Mammary epithelial cell (primary cell): ENCODE measurements at regions not wholly inside any gene's neighbourhood (a gene's known extent, or its start where the extent isn't known, plus 50 kb on each side); places are given as distances from the start of the nearest gene placed in this dataset.

Source experiments
- CTCF ChIP-seq, 2 donors: IDR thresholded peaks in 1 of 2; conservative IDR thresholded peaks in 1 of 2; 2 replicates each; pipeline ENCODE4 v1.5.1; 2011 to 2012; ENCODE audit warnings: inconsistent platforms in 2 of 2, low read length in 2 of 2, mild to moderate bottlenecking in 2 of 2, control low read depth in 1 of 2, low read depth in 1 of 2; ENCODE audit not compliant: insufficient read depth in 1 of 2; ENCODE audit errors: extremely low read depth in 1 of 2
- EZH2 ChIP-seq: IDR thresholded peaks from 2 replicates; pipeline ENCODE4 v1.6.1; 2012; ENCODE audit warnings: low read length, inconsistent platforms, borderline replicate concordance

GRCh38 chr4:34723605-34724004, 1520.7 kb downstream of the ARAP2 start:
- no peak for TF ChIP-seq CTCF (conservative IDR thresholded peaks at IDR 0.05 in 1 of 2, IDR thresholded peaks at IDR 0.05 in 1 of 2; ENCODE audit: extremely low read depth in 1 of 2, insufficient read depth in 1 of 2, low read depth in 1 of 2, low read length in 2 of 2)
- TF ChIP-seq EZH2, result no peak
